ACHN (cell line): ENCODE measurements at regions not wholly inside any gene's neighbourhood (a gene's known extent, or its start where the extent isn't known, plus 50 kb on each side); places are given as distances from the start of the nearest gene placed in this dataset.
"Not testable (repeated sequence)": the region's sequence is repeated elsewhere in the genome, so short reads cannot be mapped to it uniquely, and the experiment has no call there.

Source experiments
- DNase-seq: peaks from one replicate; pipeline ENCODE4 v3.0.0-alpha.2; 2015
- in situ Hi-C: cut with HindIII; loops from 2 replicates; pipeline ENCODE4 v1.10.0; 2017; ENCODE audit warnings: low sequenced_read_pairs, low pct_ligation_motif_present, low pct_unique_long_range_greater_than_20kb

GRCh38 chr15:44883199-44883877, 73.1 kb upstream of the TERB2 start:
- in situ Hi-C loops = no loop called here
- DNase-seq = no peak

- in situ Hi-C loops, DNase-seq: not testable (repeated sequence)
Measured at GRCh38 chr15:44898890-44899651, 57.4 kb upstream of the TERB2 start.

GRCh38 chr15:44899775-44900174, 56.7 kb upstream of the TERB2 start:
- in situ Hi-C loops, DNase-seq: not testable (repeated sequence)

GRCh38 chr15:44900796-44901195, 55.7 kb upstream of the TERB2 start:
- in situ Hi-C loops, DNase-seq: not testable (repeated sequence)

- in situ Hi-C loops, DNase-seq: not testable (repeated sequence)
Measured at GRCh38 chr15:44903281-44903680, 53.2 kb upstream of the TERB2 start.

GRCh38 chr15:44904651-44905340, 51.7 kb upstream of the TERB2 start:
- in situ Hi-C loops = not testable (repeated sequence)

More at GRCh38 chr15:44904651-44905340, 51.7 kb upstream of the TERB2 start:
- DNase-seq = not testable (repeated sequence)
